ENCODE measurements at regions not wholly inside any gene's neighbourhood (a gene's known extent, or its start where the extent isn't known, plus 50 kb on each side); places are given as distances from the start of the nearest gene placed in this dataset.

- Histone ChIP-seq H3K9ac (ENCODE audit: insufficient read depth, low read depth, low read length) (no peak overlapping the region), H3K79me2 (ENCODE audit: insufficient read depth, low read length) (no peaks in the 10 kb centered on the region), H4K20me1 (ENCODE audit: insufficient read depth, low read length) (no peaks in the 10 kb centered on the region), H3K9me3 (ENCODE audit: low read length) (no peaks in the 10 kb centered on the region), H3K4me3 (replicated peaks in 1 of 3; ENCODE audit: insufficient read depth in 1 of 3, low read depth in 2 of 3, low read length in 3 of 3) (no peak overlapping the region), H3K4me2 (ENCODE audit: low read depth, low read length) (no peak overlapping the region), H3K27me3 (ENCODE audit: control insufficient read depth in 1 of 2, insufficient read depth in 2 of 2, low read length in 2 of 2) (no peaks in the 10 kb centered on the region), H3K27ac (ENCODE audit: extremely low read length, insufficient read depth, low read length) (no peak overlapping the region), H3K36me3 (replicated peaks in 1 of 2; ENCODE audit: control insufficient read depth in 1 of 2, insufficient read depth in 2 of 2, low read length in 2 of 2) (no peaks in the 10 kb centered on the region), H3K4me1 (ENCODE audit: insufficient read depth, low read length) (peaks cover 11% of the 10 kb centered on the region), H2AFZ (ENCODE audit: low read length) (no peak overlapping the region)
- ChIA-PET CTCF (ENCODE audit: low intra/inter-chr PET ratio, low total read pairs) (no interaction called here), POLR2A (interaction anchor here (1.4 kb wide), 1 partner anchor 9 kb away, joined by 3 read pairs; no protein-coding TSS in a partner anchor)
- 69% methylated on average over 8 of the region's 8 CpGs for WGBS (ENCODE audit: low lambda C conversion rate)
- BruUV-seq (replicated peaks) = no TSS peak
- FAIRE-seq (no peak), DNase-seq (ENCODE audit: low spot score) (no peak), ATAC-seq (no peak)
- intact Hi-C loops (cut with micrococcal nuclease; ENCODE audit: unreplicated experiment) = no loop called here
- TF ChIP-seq ZFP90 (CRISPR knock-in tag; IDR thresholded peaks at IDR 0.05; ENCODE audit: borderline replicate concordance) = no peak
- TF ChIP-seq XBP1 (CRISPR knock-in tag; IDR thresholded peaks at IDR 0.05) = no peak
- TF ChIP-seq ZNF256 (CRISPR knock-in tag; conservative IDR thresholded peaks at IDR 0.05) = no peak
- no peak for TF ChIP-seq GMEB2 (CRISPR knock-in tag; IDR thresholded peaks at IDR 0.05; ENCODE audit: low read depth)
- no peak for TF ChIP-seq LBX2 (CRISPR knock-in tag; IDR thresholded peaks at IDR 0.05; ENCODE audit: borderline replicate concordance)
- no peak for TF ChIP-seq ZNF282 (IDR thresholded peaks at IDR 0.05; ENCODE audit: partially characterized antibody)
- no peak for TF ChIP-seq ZBTB20 (CRISPR knock-in tag; IDR thresholded peaks at IDR 0.05; ENCODE audit: borderline replicate concordance, low read depth)
- TF ChIP-seq ZNF557 (CRISPR knock-in tag; IDR thresholded peaks at IDR 0.05) = no peak
- in situ Hi-C loops (cut with HindIII; ENCODE audit: extremely low pct_ligation_motif_present, low pct_unique_long_range_greater_than_20kb) = loop anchor here (10.0 kb wide), 1 partner anchor 407 kb away; no protein-coding TSS in a partner anchor
Observed at GRCh38 chr3:177367788-177368187, 170.5 kb upstream of the TBL1XR1 start.
